ENCODE measurements at regions not wholly inside any gene's neighbourhood (a gene's known extent, or its start where the extent isn't known, plus 50 kb on each side); places are given as distances from the start of the nearest gene placed in this dataset.

DNA sequence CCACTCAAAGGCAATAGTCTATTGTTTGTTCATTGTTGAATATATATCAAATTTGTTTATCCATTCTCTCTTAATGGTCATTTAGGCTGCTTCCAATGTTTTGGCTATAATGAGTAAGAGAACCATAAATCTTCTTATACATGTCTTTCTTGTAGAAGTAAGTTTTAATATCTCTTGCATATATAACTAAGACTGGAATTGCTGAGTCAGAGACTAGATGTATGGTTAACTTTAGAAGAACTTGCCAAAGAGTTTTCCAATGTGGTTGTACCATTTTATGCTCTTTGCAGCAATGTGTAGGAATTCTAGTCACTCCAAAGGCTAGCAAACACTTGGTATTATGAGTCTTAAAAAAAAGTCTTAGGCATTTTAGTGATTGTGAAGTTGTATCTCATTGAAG lies 610.0 kb upstream of the GCFC2 start:
- DNase-seq: no peak

DNA sequence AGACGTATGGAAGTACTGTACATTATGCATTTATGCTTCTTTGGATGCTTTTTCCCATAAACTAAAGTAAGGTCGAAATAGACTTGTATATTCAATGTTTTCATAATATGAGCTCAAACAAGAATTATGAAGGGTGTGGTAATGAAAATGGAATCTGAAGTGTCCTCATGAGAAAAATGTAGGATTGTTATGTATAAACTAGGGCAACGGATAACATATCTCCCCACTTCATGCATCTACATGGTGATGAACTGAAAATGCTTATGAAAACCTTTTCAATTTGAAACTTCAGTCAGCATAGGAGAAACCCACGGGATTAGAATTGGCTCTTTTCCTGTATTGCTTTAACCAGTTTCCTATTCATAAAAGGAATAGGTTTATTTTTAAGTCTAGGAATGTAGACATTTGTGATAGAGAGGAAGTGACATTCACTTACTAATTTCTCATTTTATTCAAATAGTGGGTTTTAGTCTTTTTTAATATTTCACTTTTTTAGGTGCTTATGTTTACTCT lies 608.2 kb upstream of the GCFC2 start:
- no peak for DNase-seq

DNA sequence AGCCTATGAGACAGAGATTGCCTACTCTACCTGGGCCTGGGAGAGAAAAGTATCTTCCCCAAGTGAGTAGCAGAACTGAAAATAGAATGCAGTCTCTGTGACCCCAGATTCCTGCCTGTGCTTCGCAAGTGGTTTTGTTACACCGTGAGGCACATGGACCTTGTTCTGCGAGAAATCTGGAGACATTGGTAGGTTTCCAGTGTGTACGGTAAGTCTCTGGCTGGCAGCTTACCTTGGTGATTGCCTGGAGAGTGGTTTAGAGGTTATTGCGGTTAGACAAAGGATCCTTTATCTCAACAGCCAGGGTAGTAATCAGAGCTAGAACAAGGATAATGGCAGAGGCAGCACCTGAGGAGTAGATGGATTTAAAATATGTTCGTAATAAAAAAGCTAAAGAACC lies 606.0 kb upstream of the GCFC2 start:
- DNase-seq: no peak

DNA sequence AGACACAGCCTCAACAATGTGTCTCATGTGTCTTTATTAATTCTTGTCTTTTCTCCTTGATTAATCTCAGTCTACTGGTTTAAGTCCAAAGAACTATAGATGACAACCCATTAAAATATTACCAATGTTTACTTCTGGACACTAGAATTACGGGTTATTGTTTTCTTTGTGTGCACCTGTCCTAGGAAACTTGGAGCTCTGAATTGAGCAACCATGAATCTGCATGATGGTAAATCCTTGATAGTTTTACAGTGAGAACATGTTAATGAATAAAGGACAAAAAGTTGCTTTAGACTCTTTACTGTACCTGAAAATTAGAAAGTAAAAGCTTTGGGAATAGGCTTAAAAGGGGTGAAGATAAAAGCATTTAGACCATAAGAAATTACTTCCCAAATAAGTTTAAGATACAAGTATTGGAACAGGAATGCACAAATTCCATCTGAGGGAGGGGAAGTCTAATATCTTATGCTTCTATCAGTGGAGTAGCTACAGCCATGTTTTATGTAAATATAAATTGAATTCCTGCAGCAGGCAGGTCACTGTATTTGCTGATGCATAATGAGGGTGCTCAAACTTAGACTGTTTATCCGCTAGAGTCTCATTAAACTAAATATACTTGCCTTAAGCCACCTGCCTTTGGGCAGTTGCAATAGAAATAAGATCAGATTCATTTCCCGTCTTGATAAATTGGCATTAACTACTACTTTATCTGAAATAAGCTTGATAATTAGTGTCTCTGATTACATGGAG lies 603.7 kb upstream of the GCFC2 start:
- no peak for DNase-seq

DNA sequence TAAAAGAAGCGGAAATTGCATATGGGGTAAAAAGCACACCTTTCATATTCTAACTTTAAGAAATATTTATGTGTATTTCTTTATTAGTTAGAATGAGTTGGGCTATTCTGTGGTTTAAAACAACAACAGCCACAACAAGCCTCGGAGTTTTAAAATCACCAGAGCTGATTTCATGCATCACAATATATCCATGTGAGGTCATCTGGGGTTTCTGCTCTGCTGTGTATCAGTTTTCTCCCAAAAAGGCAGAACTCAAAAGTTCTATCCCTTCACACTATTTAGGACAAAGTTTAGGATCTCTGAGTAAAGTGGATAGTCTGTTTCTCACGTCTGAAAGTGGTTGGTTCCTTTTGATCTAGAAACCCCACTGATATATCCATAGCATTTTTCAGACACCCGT lies 601.5 kb upstream of the GCFC2 start:
- DNase-seq: no peak

DNA sequence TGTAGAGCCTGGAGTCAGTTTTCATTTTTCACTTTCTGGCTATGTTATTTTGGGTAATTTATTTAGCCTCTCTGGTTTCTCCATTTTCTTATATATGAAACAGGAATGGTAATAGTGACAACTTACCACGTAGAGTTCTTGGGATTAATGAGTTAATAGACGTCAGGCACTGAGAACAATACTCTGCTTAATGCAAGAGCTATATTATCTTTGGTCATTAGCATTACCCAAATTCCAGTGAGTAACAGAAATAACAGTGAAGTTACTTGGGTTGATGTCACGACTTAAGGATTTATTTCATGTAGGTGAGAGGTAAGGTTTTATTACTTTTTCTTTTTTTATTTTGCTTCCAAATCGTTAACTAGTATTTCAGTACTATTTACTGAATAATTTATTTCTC lies 601.0 kb upstream of the GCFC2 start:
- no peak for DNase-seq

DNA sequence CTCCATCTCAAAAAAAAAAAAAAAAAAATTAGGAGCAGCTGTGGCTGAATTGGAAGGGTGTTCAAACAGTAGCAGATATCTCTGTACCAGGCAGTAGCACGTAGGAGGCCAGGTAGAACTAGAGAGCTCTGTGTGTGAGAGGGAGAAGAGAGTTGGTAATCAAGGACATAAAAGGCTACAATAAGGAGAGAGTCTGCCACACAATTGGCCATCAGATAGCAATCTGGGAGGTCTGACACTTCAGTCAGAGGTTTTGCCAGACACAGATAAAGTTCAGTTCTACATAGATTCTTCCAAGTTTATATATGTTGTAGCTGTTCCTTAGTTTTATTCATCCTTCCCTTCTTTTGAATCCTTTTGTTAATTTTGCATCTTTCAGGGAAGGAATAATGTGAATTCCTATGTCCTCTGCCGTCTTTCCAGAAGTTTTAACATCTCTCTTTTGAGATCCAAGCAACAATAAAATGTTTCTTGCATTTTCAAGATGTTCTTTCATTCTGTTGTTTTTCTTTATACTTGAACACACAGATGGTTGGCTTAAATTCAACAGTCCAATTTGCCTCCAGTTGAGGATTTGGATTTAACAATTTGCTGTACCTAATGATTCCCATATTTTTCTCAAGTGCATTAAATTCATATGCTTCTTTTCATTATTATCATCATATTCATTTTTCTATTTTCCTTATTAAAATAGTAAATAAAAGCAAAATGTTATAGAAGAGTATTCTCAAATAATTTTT lies 600.3 kb upstream of the GCFC2 start:
- DNase-seq: no peak

DNA sequence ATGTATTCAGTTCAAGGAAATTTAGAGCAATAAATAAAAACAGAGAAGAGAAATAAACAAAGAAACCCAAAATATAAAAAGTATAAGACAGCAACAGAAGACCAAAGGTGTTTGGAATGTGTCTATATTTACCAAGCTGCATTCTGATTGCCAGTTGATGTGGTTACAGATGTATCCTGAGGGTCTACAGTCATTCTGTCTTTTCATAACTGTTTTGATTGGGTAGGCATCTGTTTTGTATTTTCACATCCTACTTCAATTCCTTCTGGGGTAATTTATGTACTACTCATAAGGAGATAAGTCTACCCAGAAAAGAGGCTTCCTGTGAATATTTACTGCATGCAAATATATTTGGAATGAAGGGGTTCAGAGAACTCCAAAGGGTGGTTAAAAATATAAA lies 596.8 kb upstream of the GCFC2 start:
- DNase-seq: no peak

DNA sequence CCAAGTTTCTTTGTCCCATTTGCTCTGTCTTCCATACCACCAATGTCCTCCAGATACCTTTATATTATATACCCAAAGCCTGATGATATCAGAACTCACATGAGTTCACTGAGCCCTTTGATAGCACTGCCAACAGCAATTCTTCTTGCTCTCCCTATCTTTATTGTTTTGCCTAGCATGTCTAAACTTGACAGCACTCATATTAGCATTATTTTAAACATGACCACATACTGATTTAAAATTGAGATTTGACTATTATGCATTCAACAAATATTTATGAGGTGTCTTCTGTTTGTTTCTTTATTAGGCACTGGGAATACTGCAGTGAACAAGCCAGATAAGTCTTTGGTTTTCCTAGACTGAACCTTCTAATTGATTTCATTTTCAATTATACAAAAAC lies 587.3 kb upstream of the GCFC2 start:
- DNase-seq: no peak

DNA sequence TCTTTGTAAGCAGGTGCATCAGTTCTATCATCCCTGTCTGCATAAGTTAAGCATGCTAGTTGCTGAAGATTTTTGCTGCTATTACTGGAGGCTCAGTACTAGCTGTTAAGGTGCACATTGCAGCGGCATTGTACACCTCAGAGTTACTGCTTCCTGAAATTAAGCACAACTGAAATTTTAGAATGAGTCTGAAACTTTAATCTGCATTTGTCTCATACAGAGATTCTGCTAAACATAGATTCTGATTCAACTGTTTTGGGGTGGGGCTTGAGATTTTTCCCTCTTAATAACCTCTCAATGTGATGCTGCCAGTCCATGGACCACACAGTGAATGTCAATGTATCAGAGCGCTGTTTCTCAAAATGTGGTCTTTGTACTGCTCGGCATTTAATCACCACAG lies 585.7 kb upstream of the GCFC2 start:
- no peak for DNase-seq

DNA sequence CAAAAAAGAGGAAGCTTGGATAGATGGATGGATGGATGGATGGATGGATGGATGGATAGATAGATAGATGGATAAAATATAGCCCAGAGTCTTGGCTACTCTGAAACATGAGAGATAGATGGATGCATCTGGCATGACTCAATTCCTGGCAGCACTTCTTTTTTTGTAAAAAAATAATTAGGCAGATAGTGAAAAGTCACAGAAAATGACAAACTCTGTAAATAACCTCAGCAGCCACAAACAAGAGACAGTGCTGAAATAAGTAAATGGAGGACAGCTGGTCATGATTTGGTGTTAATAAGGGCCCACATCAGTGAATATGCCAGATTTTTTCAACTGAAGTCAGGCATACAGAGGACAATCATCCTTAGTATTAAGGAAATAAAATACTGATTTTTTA lies 585.0 kb upstream of the GCFC2 start:
- DNase-seq: no peak

DNA sequence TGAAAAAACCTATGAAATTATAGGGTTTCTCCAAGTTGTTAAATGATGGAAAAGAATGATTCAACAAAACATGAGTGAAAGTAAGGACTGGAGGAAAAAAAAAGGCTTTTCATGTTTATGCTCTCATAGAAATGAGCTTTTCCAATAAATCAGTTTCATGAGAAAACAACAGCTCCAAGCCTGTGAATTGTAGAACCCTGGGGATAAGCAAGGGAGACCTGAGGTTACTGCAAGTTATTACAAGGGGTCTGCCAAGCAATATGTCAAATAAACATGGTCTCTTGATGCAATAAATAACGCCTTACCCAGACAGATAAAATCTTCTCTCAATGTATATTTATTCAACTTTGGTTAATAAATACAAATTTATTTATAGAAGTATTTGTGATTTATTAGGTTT lies 577.9 kb upstream of the GCFC2 start:
- no peak for DNase-seq

DNA sequence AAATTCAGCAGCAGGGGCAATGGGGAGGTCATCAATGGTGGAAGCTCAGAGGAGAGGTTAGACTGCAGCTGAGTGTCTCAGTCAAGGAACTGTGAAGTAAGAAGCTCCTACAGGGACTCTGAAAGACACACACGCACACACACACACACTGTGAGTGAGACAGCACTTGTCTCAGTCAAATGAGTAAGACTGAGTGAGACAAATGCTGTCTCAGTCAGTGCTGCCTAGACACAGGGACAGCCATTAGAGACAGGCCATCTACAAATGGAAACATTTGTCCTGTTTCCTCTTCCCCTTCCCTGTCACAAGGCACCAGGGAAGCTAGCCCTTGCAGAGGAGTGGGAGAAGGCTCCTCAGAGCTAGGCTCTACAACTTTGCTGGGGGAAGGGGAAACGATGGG lies 577.4 kb upstream of the GCFC2 start:
- no peak for DNase-seq

DNA sequence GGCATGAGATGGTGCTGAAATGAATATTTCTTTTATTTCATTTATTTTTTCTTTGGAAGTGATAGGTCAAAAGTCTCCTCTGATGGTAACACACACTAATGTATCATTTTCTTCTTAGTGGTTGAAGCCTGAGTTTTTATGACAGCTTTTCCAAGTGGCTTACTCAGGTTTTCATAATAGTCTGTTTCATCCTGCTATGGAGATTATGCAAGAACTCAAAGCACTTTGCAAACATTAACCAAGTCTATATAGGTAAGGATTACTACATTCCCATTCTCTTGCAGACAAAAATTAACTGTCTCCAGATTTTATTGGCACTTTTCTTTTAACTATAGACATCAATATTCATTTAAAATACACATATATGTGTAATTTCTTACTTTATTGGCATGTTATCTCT lies 572.6 kb upstream of the GCFC2 start:
- DNase-seq: no peak

DNA sequence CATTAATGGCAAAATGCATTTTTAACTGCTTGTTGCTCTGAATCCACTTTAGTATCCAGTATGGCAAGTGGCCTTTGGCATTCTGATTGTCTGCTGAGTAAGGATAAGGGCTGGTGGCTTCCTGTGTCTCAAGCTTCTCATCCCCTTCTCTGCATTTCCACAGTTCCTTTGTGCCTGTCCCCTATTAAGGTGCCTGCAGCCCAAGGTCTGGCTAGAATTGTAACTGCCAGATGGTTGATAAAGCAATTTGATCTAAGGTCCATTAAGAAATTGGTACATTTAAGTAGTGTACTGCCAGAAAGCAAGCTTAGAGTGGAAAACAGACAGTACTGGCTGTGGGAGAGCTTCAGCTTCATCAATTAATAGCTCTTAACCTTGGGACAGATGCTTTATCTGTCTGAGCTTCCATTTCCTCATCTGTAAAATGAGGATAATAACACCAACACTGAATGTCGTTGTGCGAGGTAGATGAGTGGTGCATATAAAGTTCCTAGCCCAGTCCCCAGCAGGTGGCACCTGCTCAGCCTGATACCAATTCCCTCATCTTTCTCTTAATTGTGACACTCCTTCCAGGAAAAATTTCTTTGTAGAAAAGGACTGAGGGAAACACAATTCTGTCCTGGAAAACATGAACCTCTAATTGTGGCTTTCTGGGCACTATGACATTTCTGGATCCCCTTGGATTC lies 570.6 kb upstream of the GCFC2 start:
- DNase-seq: no peak

DNA sequence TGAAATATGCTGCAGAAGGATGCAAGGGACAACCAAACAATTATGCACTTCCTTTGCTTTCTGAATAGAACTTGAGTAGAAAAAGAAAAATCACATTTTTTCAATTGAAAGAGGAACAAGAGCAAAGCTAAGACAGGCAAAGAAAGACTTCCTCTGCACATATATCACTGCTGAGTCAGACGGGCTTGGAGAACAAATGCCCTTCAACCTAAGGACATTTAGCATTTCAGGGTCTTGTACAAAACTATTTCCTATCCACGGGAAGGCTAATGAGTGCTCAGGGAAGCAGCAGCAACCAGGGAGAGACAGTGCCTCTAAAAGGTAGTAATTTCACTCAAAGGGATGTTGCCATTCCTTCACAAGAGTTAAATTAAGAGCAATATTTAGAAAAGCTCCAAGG lies 570.0 kb upstream of the GCFC2 start:
- DNase-seq: no peak

DNA sequence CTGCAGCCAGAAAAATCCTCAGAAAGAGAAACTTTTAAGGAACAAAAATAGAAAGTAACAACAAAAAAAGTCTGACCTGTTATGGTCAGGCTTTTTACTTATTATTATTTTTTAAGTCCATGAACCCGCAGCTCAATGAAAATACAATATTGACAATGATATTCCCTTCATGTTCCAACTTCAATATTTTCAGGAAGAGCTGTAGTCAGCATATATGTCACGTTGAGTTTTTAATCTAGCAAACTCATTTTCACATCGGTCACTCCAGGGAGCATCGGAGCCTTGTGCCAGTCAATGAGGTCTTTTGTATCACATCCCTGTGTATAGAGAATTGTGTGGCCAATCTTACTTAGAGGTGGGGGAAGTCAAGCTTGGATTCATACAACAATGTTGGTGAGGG lies 568.4 kb upstream of the GCFC2 start:
- DNase-seq: no peak

DNA sequence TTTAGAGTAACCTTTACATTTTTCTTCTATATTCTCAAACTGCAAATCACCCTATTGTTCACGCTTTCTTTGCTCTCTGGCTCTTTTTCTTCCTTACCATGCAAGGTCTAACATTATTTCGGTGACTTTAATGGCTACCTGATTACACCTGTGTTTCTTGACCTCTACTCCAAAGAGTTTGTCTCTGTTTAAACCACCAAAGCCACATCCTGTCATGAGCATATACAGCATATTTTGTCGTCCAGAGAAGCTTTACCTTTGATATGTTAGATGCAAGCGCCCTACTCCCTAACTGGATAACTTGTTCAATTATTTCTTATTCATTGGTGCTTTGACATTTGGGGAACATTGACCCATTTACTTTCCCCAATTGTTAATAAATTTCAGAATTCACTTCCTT lies 565.1 kb upstream of the GCFC2 start:
- no peak for DNase-seq

DNA sequence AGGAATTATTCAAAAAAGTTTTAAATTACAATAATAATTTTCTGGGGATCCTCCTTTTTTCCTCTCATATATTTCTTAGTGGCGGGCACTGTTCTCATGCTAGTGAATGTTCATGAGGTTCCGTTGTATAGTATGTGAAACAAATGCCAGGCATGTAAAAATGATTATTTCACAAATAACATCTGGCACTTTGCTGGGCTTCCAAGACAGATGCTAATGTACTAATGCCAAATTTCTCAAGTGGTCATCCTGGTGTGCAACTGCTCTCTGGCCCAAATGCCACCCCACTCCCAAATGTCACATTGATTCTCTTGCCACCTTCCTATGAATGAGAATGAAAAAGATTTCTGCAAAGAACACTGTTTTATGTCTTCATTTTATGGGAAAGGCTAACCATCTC lies 564.0 kb upstream of the GCFC2 start:
- DNase-seq: no peak

DNA sequence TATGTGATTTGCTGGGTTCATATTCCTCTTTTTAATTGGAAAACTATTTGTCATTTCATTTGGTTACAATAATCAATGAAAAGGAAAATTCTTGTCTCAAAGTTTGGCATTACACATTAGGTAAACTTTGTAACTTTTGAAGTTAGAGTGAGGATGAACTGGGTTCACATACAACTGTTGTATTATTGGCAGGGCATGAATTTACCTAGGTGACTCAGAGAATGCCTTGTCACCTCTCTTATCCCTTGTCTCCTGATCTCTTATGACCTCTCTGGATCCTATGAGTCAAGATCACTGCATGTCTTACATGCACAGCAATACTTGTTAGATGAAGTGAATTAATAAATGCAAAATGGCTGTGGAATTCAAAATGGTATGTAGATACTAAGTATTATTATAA lies 563.4 kb upstream of the GCFC2 start:
- DNase-seq: no peak

DNA sequence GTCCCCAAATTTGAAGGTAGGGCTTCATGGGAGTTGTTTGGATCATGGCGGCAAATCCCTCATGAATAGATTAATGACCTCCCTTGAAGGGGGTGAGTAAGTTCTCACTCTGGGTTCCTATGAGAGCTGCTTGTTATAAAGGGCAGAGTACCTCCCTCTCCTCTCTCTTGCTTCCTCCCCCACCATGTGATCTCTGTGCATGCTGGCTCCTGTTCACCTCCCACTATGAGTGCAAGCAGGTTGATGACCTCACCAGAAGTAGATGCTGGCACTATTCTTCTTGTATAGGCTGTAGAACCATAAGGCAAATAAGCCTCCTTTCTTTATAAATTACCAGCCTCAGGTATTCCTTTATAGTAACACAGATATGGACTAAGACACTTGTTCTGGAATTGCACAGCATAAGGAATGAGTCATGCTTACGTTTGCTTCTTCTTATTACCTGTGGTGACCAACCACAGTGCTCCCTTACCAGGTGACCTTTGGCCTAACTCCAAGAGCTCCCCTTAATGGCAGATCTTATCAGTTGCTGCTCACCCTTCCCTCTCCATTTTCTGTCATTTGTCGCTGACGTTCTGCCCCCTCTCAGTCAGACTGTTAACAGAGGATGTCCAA lies 559.5 kb upstream of the GCFC2 start:
- DNase-seq: no peak
